ENCODE measurements at regions not wholly inside any gene's neighbourhood (a gene's known extent, or its start where the extent isn't known, plus 50 kb on each side); places are given as distances from the start of the nearest gene placed in this dataset.

- intact Hi-C loops (cut with DNase I) = no loop called here
- no peak for DNase-seq
- ATAC-seq (ENCODE audit: poor library complexity) = no peak
Measured at GRCh38 chr9:103942651-103943050, 151.5 kb upstream of the SMC2 start.

- intact Hi-C loops (cut with DNase I) = no loop called here
- ATAC-seq (ENCODE audit: poor library complexity) (no peak), DNase-seq (no peak)
Measured at GRCh38 chr9:103949096-103949495, 145.0 kb upstream of the SMC2 start.

- intact Hi-C loops (cut with DNase I) = no loop called here
- ATAC-seq (ENCODE audit: poor library complexity) (no peak), DNase-seq (no peak)
Measured at GRCh38 chr9:103977163-103977562, 116.9 kb upstream of the SMC2 start.

- intact Hi-C loops (cut with DNase I) = no loop called here
- DNase-seq = no peak
- no peak for ATAC-seq (ENCODE audit: poor library complexity)
Measured at GRCh38 chr9:103978396-103978795, 115.7 kb upstream of the SMC2 start.

GRCh38 chr9:103981912-103982311 lies 112.2 kb upstream of the SMC2 start:
- no peak for ATAC-seq (ENCODE audit: poor library complexity)
- no peak for DNase-seq
- intact Hi-C loops (cut with DNase I) = no loop called here

- no peak for DNase-seq
- no peak for ATAC-seq (ENCODE audit: poor library complexity)
- intact Hi-C loops (cut with DNase I) = no loop called here
Measured at GRCh38 chr9:103985077-103985476, 109.0 kb upstream of the SMC2 start.

- ATAC-seq (ENCODE audit: poor library complexity) = no peak
- DNase-seq = no peak
- intact Hi-C loops (cut with DNase I) = no loop called here
Measured at GRCh38 chr9:103988821-103989220, 105.3 kb upstream of the SMC2 start.

GRCh38 chr9:103990311-103990710 lies 103.8 kb upstream of the SMC2 start:
- ATAC-seq (ENCODE audit: poor library complexity) = no peak
- intact Hi-C loops (cut with DNase I) = no loop called here

GRCh38 chr9:103991001-103991400 lies 103.1 kb upstream of the SMC2 start:
- DNase-seq = no peak
- no peak for ATAC-seq (ENCODE audit: poor library complexity)
- intact Hi-C loops (cut with DNase I) = no loop called here

More at GRCh38 chr9:103990311-103990710, 103.8 kb upstream of the SMC2 start:
- no peak for DNase-seq

GRCh38 chr9:103991698-103992097 lies 102.4 kb upstream of the SMC2 start:
- DNase-seq (no peak), ATAC-seq (ENCODE audit: poor library complexity) (no peak)
- intact Hi-C loops (cut with DNase I) = no loop called here

- DNase-seq (no peak), ATAC-seq (ENCODE audit: poor library complexity) (no peak)
- intact Hi-C loops (cut with DNase I) = no loop called here
Measured at GRCh38 chr9:103992938-103993579, 101.0 kb upstream of the SMC2 start.

GRCh38 chr9:103997856-103998370 lies 96.2 kb upstream of the SMC2 start:
- DNase-seq = no peak
- no peak for ATAC-seq (ENCODE audit: poor library complexity)
- intact Hi-C loops (cut with DNase I) = no loop called here

GRCh38 chr9:103999375-104000062 lies 94.6 kb upstream of the SMC2 start:
- intact Hi-C loops (cut with DNase I) = no loop called here
- DNase-seq (peak; percentile 32), ATAC-seq (ENCODE audit: poor library complexity) (no peak)

GRCh38 chr9:104009826-104010225 lies 84.3 kb upstream of the SMC2 start:
- no peak for DNase-seq
- ATAC-seq (ENCODE audit: poor library complexity) = no peak
- intact Hi-C loops (cut with DNase I) = no loop called here

- ATAC-seq (ENCODE audit: poor library complexity) (no peak), DNase-seq (no peak)
- intact Hi-C loops (cut with DNase I) = no loop called here
Measured at GRCh38 chr9:104022083-104022482, 72.0 kb upstream of the SMC2 start.

- DNase-seq = no peak
- ATAC-seq (ENCODE audit: poor library complexity) = no peak
- intact Hi-C loops (cut with DNase I) = loop anchor here (5.0 kb wide), 1 partner anchor 67 kb away; the partner anchor contains the start of gene SMC2
Measured at GRCh38 chr9:104025104-104025503, 69.0 kb upstream of the SMC2 start.

- DNase-seq = no peak
- intact Hi-C loops (cut with DNase I) = loop anchor here (5.0 kb wide), 1 partner anchor 66 kb away; the partner anchor contains the start of gene SMC2
- ATAC-seq (ENCODE audit: poor library complexity) = no peak
Measured at GRCh38 chr9:104025945-104026344, 68.2 kb upstream of the SMC2 start.

GRCh38 chr9:104027295-104027694 lies 66.8 kb upstream of the SMC2 start:
- no peak for ATAC-seq (ENCODE audit: poor library complexity)

GRCh38 chr9:104028827-104029226 lies 65.3 kb upstream of the SMC2 start:
- intact Hi-C loops (cut with DNase I) = loop anchor here (5.0 kb wide), 1 partner anchor 63 kb away; the partner anchor contains the start of gene SMC2
- ATAC-seq (ENCODE audit: poor library complexity) (no peak), DNase-seq (no peak)

More at GRCh38 chr9:104027295-104027694, 66.8 kb upstream of the SMC2 start:
- intact Hi-C loops (cut with DNase I) = loop anchor here (5.0 kb wide), 1 partner anchor 65 kb away; the partner anchor contains the start of gene SMC2
- DNase-seq = no peak
